ENCODE measurements at regions not wholly inside any gene's neighbourhood (a gene's known extent, or its start where the extent isn't known, plus 50 kb on each side); places are given as distances from the start of the nearest gene placed in this dataset.

DNA sequence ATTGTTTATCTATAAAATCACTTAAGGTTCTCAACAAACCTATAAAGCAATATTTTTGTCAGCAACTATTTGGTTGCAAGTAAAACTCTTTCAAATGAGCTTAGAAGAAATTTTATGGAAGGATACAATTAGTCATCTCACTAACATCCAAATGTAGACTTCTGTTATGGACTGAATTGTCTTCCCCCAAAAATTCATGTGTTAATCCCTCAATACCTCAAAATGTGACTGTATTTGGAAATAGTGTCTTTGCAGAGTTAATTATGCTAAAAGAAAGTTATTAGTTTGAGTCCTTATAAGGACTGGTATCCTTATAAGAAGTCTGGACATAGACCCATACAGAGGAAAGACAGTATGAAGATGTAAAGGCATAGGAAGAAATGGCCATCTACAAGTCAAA, 357.8 kb upstream of the PRMT6 start:
- no peaks in the 10 kb centered on the region for H3K27me3 ChIP-seq
- intact Hi-C loops (cut with DNase I), result no loop called here

DNA sequence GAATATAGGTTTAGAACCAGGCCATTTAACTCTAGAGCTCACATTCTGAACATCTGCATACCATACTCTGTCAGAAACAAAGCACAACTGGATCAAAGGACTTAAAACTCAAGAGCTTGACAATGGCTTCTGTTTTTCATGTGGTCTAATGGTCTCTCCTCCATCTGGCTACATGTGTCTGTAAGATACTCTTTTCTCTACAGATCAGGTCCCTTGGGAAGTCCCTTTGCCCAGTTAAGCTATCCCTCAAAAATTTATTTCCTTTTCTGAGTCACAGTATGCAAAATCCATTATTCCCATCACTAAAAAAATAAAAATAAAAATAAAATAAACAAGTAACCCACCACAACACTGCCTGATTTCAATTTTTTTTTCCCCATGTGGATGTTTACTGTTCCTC, 357.0 kb upstream of the PRMT6 start:
- no peak overlapping the region for H3K4me3 ChIP-seq
- no peaks in the 10 kb centered on the region for H3K9me3 ChIP-seq
- intact Hi-C loops (cut with DNase I), result no loop called here
- TF ChIP-seq CTCF (IDR thresholded peaks at IDR 0.05), result no peak
- H3K27ac ChIP-seq, result no peak overlapping the region
- DNase-seq (ENCODE audit: low spot score in 2 of 2), result no peak
- H3K4me1 ChIP-seq, result no peaks in the 10 kb centered on the region
- no peaks in the 10 kb centered on the region for H3K27me3 ChIP-seq
- no peaks in the 10 kb centered on the region for H3K36me3 ChIP-seq

More for the DNA sequence above, 357.8 kb upstream of the PRMT6 start:
- Histone ChIP-seq H3K9me3 (no peaks in the 10 kb centered on the region), H3K4me1 (no peaks in the 10 kb centered on the region), H3K27ac (no peak overlapping the region), H3K36me3 (no peaks in the 10 kb centered on the region), H3K4me3 (no peak overlapping the region)
- no peak for DNase-seq (ENCODE audit: low spot score in 2 of 2)
- TF ChIP-seq CTCF (IDR thresholded peaks at IDR 0.05), result no peak

- no peaks in the 10 kb centered on the region for H3K36me3 ChIP-seq
- H3K9me3 ChIP-seq, result no peaks in the 10 kb centered on the region
- no peak for DNase-seq (ENCODE audit: low spot score in 2 of 2)
- intact Hi-C loops (cut with DNase I), result no loop called here
- no peaks in the 10 kb centered on the region for H3K4me1 ChIP-seq
- TF ChIP-seq CTCF (IDR thresholded peaks at IDR 0.05), result no peak
- no peak overlapping the region for H3K27ac ChIP-seq
- no peaks in the 10 kb centered on the region for H3K27me3 ChIP-seq
- no peak overlapping the region for H3K4me3 ChIP-seq
Measured at GRCh38 chr1:106700211-106700610, 356.3 kb upstream of the PRMT6 start.

DNA sequence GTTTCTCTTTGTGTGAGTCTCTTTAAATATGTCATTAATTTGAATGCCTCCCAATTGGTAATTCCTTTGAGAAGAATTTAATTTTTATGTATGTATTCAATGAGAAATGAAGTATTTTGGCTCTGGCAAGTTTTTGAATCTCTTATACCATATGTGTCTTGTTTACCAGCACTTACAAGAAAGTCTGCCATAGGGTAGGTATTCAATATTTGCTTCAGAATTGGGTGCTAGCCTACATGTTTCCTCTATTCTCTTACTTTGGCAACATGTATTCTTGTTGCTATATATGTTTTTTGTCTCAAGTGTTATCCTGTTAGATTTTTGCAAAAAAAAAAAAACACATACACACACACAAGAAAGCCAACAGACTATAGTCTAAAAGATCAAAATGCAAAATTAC, 350.5 kb upstream of the PRMT6 start:
- Histone ChIP-seq H3K36me3 (no peaks in the 10 kb centered on the region), H3K4me1 (no peaks in the 10 kb centered on the region), H3K27me3 (no peaks in the 10 kb centered on the region), H3K4me3 (no peak overlapping the region), H3K27ac (no peak overlapping the region), H3K9me3 (no peaks in the 10 kb centered on the region)
- DNase-seq (ENCODE audit: low spot score in 2 of 2), result no peak
- intact Hi-C loops (cut with DNase I), result no loop called here
- TF ChIP-seq CTCF (IDR thresholded peaks at IDR 0.05), result no peak

GRCh38 chr1:106717591-106717990, 338.9 kb upstream of the PRMT6 start:
- no peak for TF ChIP-seq CTCF (IDR thresholded peaks at IDR 0.05)

GRCh38 chr1:106721790-106722189, 334.7 kb upstream of the PRMT6 start:
- intact Hi-C loops (cut with DNase I), result no loop called here
- H3K4me3 ChIP-seq, result no peak overlapping the region

More at GRCh38 chr1:106717591-106717990, 338.9 kb upstream of the PRMT6 start:
- Histone ChIP-seq H3K27me3 (no peaks in the 10 kb centered on the region), H3K9me3 (no peaks in the 10 kb centered on the region), H3K27ac (no peak overlapping the region), H3K36me3 (no peaks in the 10 kb centered on the region), H3K4me3 (no peak overlapping the region), H3K4me1 (no peaks in the 10 kb centered on the region)
- DNase-seq (ENCODE audit: low spot score in 2 of 2), result no peak
- intact Hi-C loops (cut with DNase I), result no loop called here

More at GRCh38 chr1:106721790-106722189, 334.7 kb upstream of the PRMT6 start:
- TF ChIP-seq CTCF (IDR thresholded peaks at IDR 0.05), result no peak
- Histone ChIP-seq H3K27me3 (no peaks in the 10 kb centered on the region), H3K9me3 (no peaks in the 10 kb centered on the region), H3K36me3 (no peaks in the 10 kb centered on the region), H3K27ac (no peak overlapping the region), H3K4me1 (no peaks in the 10 kb centered on the region)
- no peak for DNase-seq (ENCODE audit: low spot score in 2 of 2)
